HL-60 (cell line): ENCODE measurements at regions not wholly inside any gene's neighbourhood (a gene's known extent, or its start where the extent isn't known, plus 50 kb on each side); places are given as distances from the start of the nearest gene placed in this dataset.

Source experiments
- DNase-seq, 2 experiments: peaks; one replicate each; pipeline ENCODE4 v3.0.0-alpha.2; 2010 to 2020; ENCODE audit warnings: low read depth in 1 of 2, low spot score in 1 of 2
- H3K27ac ChIP-seq: fragments of 250-450 bp; sonication (Bioruptor Pico); replicated peaks from 2 replicates; pipeline ENCODE4 v1.5.1; 2020; ENCODE audit warnings: mild to moderate bottlenecking, moderate library complexity
- H3K27me3 ChIP-seq: fragments of 250-450 bp; sonication (Bioruptor Pico); 2 replicates; pipeline ENCODE4 v1.5.1; 2021; ENCODE audit warnings: mild to moderate bottlenecking, moderate library complexity; ENCODE audit not compliant: insufficient read depth, poor library complexity, severe bottlenecking
- H3K4me3 ChIP-seq: replicated peaks from 2 replicates; pipeline ENCODE4 v1.5.1; 2011; ENCODE audit warnings: mild to moderate bottlenecking, control low read depth, low read length; ENCODE audit not compliant: insufficient read depth
- GABPA ChIP-seq: IDR thresholded peaks from 2 replicates; pipeline ENCODE4 v1.6.1; 2012; ENCODE audit warnings: low read depth
- POLR2AphosphoS5 ChIP-seq: IDR thresholded peaks from 2 replicates; pipeline ENCODE4 v1.6.1; 2012; ENCODE audit warnings: low read depth
- SPI1 ChIP-seq: IDR thresholded peaks from 2 replicates; pipeline ENCODE4 v1.6.1; 2012; ENCODE audit warnings: low read depth, mild to moderate bottlenecking, borderline replicate concordance
- TF ChIP-seq, protein P1 (sequence below): IDR thresholded peaks from 2 replicates; pipeline ENCODE4 v1.6.1; 2012; ENCODE audit warnings: low read depth; ENCODE audit not compliant: insufficient replicate concordance
- TF ChIP-seq, protein P2 (sequence below): IDR thresholded peaks from one replicate; pipeline ENCODE4 v1.5.1; 2011; ENCODE audit warnings: low read length, control low read depth, inconsistent platforms; ENCODE audit not compliant: insufficient read depth

DNA sequence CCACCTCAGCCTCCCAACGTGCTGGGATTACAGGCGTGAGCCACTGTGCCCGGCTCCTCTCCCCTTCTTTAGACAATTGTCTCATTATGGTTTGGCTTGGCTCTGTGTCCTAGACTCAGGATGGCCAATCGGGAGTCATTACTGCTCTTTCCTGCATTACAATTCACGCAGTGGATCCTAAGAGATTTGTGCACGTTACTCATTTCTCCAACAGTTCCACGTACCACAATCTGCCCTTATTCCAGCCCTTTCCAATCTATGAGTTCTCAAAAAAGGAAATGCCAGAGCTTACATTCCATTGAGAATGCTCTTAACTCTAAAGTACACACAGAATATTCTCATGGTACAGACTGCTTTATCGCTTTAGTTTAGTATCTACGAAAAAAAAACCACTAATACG is 357.0 kb downstream of the GPATCH2 start:
- no peak for TF ChIP-seq SPI1
- no peak for TF ChIP-seq GABPA
- TF ChIP-seq, protein P1, sequence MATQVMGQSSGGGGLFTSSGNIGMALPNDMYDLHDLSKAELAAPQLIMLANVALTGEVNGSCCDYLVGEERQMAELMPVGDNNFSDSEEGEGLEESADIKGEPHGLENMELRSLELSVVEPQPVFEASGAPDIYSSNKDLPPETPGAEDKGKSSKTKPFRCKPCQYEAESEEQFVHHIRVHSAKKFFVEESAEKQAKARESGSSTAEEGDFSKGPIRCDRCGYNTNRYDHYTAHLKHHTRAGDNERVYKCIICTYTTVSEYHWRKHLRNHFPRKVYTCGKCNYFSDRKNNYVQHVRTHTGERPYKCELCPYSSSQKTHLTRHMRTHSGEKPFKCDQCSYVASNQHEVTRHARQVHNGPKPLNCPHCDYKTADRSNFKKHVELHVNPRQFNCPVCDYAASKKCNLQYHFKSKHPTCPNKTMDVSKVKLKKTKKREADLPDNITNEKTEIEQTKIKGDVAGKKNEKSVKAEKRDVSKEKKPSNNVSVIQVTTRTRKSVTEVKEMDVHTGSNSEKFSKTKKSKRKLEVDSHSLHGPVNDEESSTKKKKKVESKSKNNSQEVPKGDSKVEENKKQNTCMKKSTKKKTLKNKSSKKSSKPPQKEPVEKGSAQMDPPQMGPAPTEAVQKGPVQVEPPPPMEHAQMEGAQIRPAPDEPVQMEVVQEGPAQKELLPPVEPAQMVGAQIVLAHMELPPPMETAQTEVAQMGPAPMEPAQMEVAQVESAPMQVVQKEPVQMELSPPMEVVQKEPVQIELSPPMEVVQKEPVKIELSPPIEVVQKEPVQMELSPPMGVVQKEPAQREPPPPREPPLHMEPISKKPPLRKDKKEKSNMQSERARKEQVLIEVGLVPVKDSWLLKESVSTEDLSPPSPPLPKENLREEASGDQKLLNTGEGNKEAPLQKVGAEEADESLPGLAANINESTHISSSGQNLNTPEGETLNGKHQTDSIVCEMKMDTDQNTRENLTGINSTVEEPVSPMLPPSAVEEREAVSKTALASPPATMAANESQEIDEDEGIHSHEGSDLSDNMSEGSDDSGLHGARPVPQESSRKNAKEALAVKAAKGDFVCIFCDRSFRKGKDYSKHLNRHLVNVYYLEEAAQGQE = no peak
- no peak for TF ChIP-seq POLR2AphosphoS5
- TF ChIP-seq, protein P2, sequence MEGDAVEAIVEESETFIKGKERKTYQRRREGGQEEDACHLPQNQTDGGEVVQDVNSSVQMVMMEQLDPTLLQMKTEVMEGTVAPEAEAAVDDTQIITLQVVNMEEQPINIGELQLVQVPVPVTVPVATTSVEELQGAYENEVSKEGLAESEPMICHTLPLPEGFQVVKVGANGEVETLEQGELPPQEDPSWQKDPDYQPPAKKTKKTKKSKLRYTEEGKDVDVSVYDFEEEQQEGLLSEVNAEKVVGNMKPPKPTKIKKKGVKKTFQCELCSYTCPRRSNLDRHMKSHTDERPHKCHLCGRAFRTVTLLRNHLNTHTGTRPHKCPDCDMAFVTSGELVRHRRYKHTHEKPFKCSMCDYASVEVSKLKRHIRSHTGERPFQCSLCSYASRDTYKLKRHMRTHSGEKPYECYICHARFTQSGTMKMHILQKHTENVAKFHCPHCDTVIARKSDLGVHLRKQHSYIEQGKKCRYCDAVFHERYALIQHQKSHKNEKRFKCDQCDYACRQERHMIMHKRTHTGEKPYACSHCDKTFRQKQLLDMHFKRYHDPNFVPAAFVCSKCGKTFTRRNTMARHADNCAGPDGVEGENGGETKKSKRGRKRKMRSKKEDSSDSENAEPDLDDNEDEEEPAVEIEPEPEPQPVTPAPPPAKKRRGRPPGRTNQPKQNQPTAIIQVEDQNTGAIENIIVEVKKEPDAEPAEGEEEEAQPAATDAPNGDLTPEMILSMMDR = no peak
- Histone ChIP-seq H3K27me3 (no peaks in the 10 kb centered on the region), H3K4me3 (no peak overlapping the region), H3K27ac (no peak overlapping the region)
- DNase-seq = no peak

DNA sequence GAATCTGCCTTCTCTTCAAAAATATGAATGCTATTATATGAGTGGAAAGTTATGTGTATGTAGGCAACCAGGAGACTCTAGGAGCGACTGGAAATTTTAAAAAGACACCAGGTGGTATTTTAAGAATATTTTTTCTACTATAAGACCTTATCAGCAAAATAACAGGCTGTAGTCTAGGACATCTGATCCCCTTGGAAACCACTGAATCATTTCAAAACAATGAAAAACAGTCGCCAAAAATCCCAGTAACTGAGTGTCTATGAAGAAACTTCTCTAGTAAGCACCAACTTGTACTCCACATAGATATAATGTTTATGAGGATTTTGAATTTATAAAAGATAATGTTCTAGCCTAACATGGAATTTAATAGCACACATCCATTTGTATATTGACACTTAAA is 358.5 kb downstream of the GPATCH2 start:
- TF ChIP-seq SPI1 = no peak
- TF ChIP-seq, protein P2 = no peak
- TF ChIP-seq POLR2AphosphoS5 = no peak
- TF ChIP-seq, protein P1 = no peak
- TF ChIP-seq GABPA = no peak
- no peak overlapping the region for H3K27ac ChIP-seq
- no peak overlapping the region for H3K4me3 ChIP-seq
- DNase-seq = no peak
- no peaks in the 10 kb centered on the region for H3K27me3 ChIP-seq

DNA sequence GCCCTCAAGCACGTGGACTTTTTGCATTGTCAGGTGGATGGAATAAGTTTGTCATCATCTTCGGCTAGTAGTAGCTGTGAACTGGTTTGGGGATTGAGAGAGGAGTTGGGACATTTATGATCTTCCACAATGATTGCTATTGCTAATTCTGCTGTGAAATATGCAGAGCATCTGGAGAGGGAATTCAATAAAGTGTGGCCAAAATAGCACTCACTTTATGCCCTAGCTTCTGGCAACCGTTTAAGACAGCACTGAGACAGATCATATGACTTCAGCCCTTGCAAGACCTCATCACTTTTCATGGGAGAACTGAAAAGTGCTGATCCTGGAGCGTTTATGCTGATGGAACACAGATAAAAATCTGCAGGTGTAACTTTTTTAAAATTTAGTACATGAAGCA is 360.8 kb downstream of the GPATCH2 start:
- TF ChIP-seq, protein P1 = no peak
- TF ChIP-seq GABPA (no peak), SPI1 (no peak), POLR2AphosphoS5 (no peak)
- TF ChIP-seq, protein P2 = no peak

More for the DNA sequence above, 360.8 kb downstream of the GPATCH2 start:
- Histone ChIP-seq H3K27ac (no peak overlapping the region), H3K27me3 (no peaks in the 10 kb centered on the region), H3K4me3 (no peak overlapping the region)
- no peak for DNase-seq
